ENCODE measurements at regions not wholly inside any gene's neighbourhood (a gene's known extent, or its start where the extent isn't known, plus 50 kb on each side); places are given as distances from the start of the nearest gene placed in this dataset.
A peak's percentile ranks its signal among the peaks of the same experiment; 100 is the strongest.

DNA sequence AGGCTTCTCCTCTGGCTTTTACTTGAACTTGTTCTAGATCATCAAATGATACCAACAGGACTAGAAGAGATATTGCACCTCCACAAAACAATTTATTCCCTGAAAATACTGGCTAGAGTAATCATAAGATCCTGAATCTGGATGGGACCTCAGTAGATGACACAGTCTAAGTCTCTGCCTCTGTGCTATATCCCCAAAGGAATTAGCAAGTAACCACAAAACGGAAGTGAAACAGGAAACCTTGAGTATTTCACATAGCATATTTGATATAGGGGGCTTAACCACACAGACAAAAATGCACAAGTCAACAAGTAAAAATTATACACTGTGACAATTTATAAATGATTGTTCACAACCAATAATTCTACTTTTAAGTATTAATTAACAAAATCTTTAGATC is 456.9 kb upstream of the TNP1 start:
- no peaks in the 10 kb centered on the region for H3K36me3 ChIP-seq (ENCODE audit: insufficient read depth, low read length)
- H3K4me1 ChIP-seq (ENCODE audit: insufficient read depth, low read length, poor library complexity, severe bottlenecking) = peaks cover 5% of the 10 kb centered on the region
- no peaks in the 10 kb centered on the region for H3K9me3 ChIP-seq (ENCODE audit: low read length)
- no peaks in the 10 kb centered on the region for H3K79me2 ChIP-seq (ENCODE audit: insufficient read depth, low read depth, low read length)
- no peak overlapping the region for H3K27ac ChIP-seq (ENCODE audit: low read depth, low read length, poor library complexity, severe bottlenecking)
- no peaks in the 10 kb centered on the region for H3K9me2 ChIP-seq (ENCODE audit: insufficient read depth, low read length)
- H3K4me2 ChIP-seq (ENCODE audit: low read length) = no peak overlapping the region
- TF ChIP-seq EZH2phosphoT487 (IDR thresholded peaks at IDR 0.05; ENCODE audit: borderline replicate concordance, low read depth, low read length) = no peak
- TF ChIP-seq, protein P1, sequence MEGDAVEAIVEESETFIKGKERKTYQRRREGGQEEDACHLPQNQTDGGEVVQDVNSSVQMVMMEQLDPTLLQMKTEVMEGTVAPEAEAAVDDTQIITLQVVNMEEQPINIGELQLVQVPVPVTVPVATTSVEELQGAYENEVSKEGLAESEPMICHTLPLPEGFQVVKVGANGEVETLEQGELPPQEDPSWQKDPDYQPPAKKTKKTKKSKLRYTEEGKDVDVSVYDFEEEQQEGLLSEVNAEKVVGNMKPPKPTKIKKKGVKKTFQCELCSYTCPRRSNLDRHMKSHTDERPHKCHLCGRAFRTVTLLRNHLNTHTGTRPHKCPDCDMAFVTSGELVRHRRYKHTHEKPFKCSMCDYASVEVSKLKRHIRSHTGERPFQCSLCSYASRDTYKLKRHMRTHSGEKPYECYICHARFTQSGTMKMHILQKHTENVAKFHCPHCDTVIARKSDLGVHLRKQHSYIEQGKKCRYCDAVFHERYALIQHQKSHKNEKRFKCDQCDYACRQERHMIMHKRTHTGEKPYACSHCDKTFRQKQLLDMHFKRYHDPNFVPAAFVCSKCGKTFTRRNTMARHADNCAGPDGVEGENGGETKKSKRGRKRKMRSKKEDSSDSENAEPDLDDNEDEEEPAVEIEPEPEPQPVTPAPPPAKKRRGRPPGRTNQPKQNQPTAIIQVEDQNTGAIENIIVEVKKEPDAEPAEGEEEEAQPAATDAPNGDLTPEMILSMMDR (conservative IDR thresholded peaks at IDR 0.05; ENCODE audit: low read length) = no peak
- H3K4me3 ChIP-seq (ENCODE audit: low read depth, low read length, poor library complexity, severe bottlenecking) = no peak overlapping the region
- BruUV-seq (replicated peaks) = no TSS peak
- H4K20me1 ChIP-seq (ENCODE audit: insufficient read depth, low read length) = no peaks in the 10 kb centered on the region; the same call in 1 of the 2 replicates
- ChIA-PET POLR2A (interaction anchor here (0.7 kb wide), 1 partner anchor 174 kb away, joined by 3 read pairs; no protein-coding TSS in a partner anchor), CTCF (ENCODE audit: unreplicated experiment) (no interaction called here)
- no peak overlapping the region for H2AFZ ChIP-seq (ENCODE audit: low read length)
- DNase-seq (ENCODE audit: low spot score) = peak; percentile 70
- intact Hi-C loops (cut with micrococcal nuclease; ENCODE audit: unreplicated experiment) = no loop called here

DNA sequence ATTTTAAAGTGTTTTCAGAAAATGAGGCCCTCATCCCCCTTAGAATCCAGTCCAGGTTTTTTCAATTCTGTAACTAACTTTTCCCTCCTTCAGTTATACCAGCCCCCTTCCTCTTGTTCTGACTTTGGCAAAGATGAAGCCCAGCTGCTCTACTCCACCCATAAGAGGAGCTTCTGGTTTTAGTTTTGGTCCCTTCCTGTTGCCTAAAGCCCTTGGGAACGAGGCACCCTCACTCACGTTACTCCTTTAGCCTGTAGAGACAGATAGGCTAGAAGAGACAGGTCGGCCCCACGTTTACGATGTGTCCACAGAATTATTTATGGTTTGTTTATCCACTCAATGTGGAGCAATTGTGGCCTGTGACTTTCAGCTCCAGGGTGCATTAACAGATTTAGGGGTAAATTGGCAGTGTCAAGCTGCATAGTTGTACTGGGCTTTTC is 454.2 kb upstream of the TNP1 start:
- H3K27ac ChIP-seq (ENCODE audit: low read depth, low read length, poor library complexity, severe bottlenecking) = no peak overlapping the region
- no peaks in the 10 kb centered on the region for H3K79me2 ChIP-seq (ENCODE audit: insufficient read depth, low read depth, low read length)
- H3K9me2 ChIP-seq (ENCODE audit: insufficient read depth, low read length) = no peaks in the 10 kb centered on the region
- H3K4me1 ChIP-seq (ENCODE audit: insufficient read depth, low read length, poor library complexity, severe bottlenecking) = peaks cover 5% of the 10 kb centered on the region
- no peaks in the 10 kb centered on the region for H3K9me3 ChIP-seq (ENCODE audit: low read length)
- H3K4me2 ChIP-seq (ENCODE audit: low read length) = no peak overlapping the region
- ChIA-PET CTCF (ENCODE audit: unreplicated experiment) (no interaction called here), POLR2A (no interaction called here)
- BruUV-seq (replicated peaks) = no TSS peak
- intact Hi-C loops (cut with micrococcal nuclease; ENCODE audit: unreplicated experiment) = no loop called here
- no peak overlapping the region for H3K4me3 ChIP-seq (ENCODE audit: low read depth, low read length, poor library complexity, severe bottlenecking)
- H4K20me1 ChIP-seq (ENCODE audit: insufficient read depth, low read length) = no peaks in the 10 kb centered on the region; the same call in 1 of the 2 replicates
- H3K36me3 ChIP-seq (ENCODE audit: insufficient read depth, low read length) = no peaks in the 10 kb centered on the region
- DNase-seq (ENCODE audit: low spot score) = no peak
- TF ChIP-seq, protein P1 (conservative IDR thresholded peaks at IDR 0.05; ENCODE audit: low read length) = no peak
- no peak for TF ChIP-seq EZH2phosphoT487 (IDR thresholded peaks at IDR 0.05; ENCODE audit: borderline replicate concordance, low read depth, low read length)
- H2AFZ ChIP-seq (ENCODE audit: low read length) = no peak overlapping the region

DNA sequence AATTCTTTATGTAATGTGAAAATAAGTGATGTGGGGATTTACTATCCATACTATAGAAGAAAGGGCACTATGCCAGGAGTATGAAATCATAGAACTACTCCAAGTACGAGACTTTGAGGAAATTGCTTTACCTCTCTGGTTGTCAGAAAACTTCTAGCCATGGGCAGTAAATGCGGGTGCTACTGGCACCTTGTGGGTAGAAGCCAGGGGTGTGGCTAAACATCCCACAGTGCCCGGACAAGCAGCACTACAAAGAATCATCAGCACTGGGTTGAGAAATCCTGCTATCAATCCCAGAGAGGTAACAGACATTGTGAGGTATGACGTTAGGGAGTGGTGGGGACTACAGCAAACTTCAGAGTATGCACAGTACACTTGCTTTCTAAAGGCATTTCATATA is 453.5 kb upstream of the TNP1 start:
- Histone ChIP-seq H3K4me2 (ENCODE audit: low read length) (no peak overlapping the region), H3K9me2 (ENCODE audit: insufficient read depth, low read length) (no peaks in the 10 kb centered on the region), H3K79me2 (ENCODE audit: insufficient read depth, low read depth, low read length) (no peaks in the 10 kb centered on the region), H2AFZ (ENCODE audit: low read length) (no peak overlapping the region), H3K36me3 (ENCODE audit: insufficient read depth, low read length) (no peaks in the 10 kb centered on the region), H4K20me1 (ENCODE audit: insufficient read depth, low read length) (no peaks in the 10 kb centered on the region; the same call in 1 of the 2 replicates), H3K9me3 (ENCODE audit: low read length) (no peaks in the 10 kb centered on the region), H3K4me3 (ENCODE audit: low read depth, low read length, poor library complexity, severe bottlenecking) (no peak overlapping the region), H3K27ac (ENCODE audit: low read depth, low read length, poor library complexity, severe bottlenecking) (no peak overlapping the region), H3K4me1 (ENCODE audit: insufficient read depth, low read length, poor library complexity, severe bottlenecking) (peaks cover 5% of the 10 kb centered on the region)
- TF ChIP-seq EZH2phosphoT487 (IDR thresholded peaks at IDR 0.05; ENCODE audit: borderline replicate concordance, low read depth, low read length) = no peak
- TF ChIP-seq, protein P1 (conservative IDR thresholded peaks at IDR 0.05; ENCODE audit: low read length) = no peak
- CTCF ChIA-PET (ENCODE audit: unreplicated experiment) = no interaction called here
- BruUV-seq (replicated peaks) = no TSS peak
- intact Hi-C loops (cut with micrococcal nuclease; ENCODE audit: unreplicated experiment) = no loop called here
- POLR2A ChIA-PET = no interaction called here
- DNase-seq (ENCODE audit: low spot score) = no peak
